GM19463 (cell line): ENCODE measurements at regions not wholly inside any gene's neighbourhood (a gene's known extent, or its start where the extent isn't known, plus 50 kb on each side); places are given as distances from the start of the nearest gene placed in this dataset.

Experiments
- ATAC-seq: cut with Tn5 transposase; IDR thresholded peaks from one replicate; pipeline ENCODE4 v1.9.1; 2021; ENCODE audit warnings: mild to moderate bottlenecking, moderate library complexity; ENCODE audit not compliant: unreplicated experiment

GRCh38 chr7:155178096-155178495 lies 108.0 kb downstream of the HTR5A start:
- no peak for ATAC-seq

DNA sequence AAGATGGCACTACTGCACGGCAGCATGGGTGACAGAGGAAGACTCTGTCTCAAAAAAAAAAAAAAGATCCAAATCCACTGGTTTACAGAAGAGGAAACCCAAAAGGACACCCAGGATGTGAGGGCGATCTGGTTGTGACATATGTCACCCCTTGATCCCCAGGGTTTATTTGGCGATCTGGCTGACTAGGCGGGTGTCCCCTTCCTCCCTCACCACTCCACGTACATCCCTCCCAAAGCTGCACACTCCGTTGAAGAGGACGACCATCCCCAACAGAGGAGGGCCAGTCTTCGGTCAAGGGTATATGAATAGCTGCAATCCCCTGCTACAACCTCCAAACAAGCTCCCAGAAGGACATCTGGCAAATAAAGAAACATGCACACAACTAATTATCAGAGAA lies 111.6 kb downstream of the HTR5A start:
- ATAC-seq: no peak

DNA sequence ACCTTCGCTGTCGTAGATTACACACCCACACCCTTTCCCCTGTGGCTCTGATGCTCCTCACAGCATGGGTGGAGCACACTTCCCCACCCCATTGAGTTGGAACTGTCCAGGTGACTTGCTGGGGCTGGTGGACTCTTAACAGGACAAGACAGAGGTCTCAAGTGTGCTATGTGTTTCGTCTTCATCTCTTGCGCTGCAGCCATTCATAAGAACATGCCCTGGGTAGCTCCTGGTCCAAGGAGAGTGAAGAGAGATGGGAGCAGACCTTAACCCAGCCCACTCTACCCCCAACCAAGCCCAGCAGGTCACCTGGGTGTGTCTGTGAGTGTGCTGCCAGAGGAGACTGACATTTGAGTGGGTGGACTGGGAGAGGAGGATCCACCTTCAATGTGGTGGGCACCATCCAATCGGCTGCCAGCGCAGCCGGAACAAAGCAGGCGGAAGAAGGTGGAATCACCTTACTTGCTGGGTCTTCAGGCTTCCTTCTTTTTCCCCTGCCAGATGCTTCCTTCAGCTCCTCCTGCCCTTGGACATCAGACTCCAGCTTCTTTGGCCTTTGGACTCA lies 112.4 kb downstream of the HTR5A start:
- ATAC-seq: no peak

- no peak for ATAC-seq
These were observed 113.5 kb downstream of the HTR5A start for GRCh38 chr7:155183655-155184054.

DNA sequence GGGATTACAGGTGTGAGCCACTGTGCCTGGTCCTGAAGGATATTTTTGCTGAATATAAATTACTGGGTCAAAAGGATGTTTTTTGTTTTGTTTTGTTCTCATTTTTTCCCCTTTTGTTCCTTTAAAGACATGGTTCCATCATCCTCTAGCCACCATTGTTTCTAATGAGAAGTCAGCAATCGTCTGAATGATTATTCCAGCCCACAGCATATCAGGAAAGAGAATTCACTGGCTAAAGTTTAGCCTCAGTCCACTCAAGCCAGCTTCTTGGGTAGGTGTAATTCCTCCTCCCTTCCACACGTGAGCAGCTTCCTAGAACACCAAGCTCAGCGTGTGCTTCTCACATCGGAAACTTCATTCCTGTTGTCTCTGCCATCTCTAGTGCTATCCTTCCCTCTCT lies 112.8 kb upstream of the INSIG1 start:
- ATAC-seq: no peak

- ATAC-seq: no peak
These were observed 110.5 kb upstream of the INSIG1 start for GRCh38 chr7:155187061-155187785.

DNA sequence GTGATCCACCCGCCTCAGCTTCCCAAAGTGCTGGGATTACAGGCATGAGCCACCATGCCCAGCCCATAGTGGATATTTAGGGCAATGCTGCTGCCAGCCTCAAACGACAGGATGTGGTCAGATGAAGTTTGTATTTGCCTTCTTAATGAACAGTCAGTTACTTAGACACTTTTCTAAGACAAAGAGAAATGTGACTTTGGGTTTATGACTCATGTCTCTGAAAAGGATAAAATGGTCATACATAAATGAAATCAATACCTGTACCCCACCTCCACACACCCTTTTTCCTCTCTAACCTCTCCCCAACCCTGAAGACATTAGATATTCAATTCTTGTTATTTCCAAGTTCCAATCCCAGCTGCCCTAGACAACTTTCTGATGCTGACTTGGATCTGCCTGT lies 109.3 kb upstream of the INSIG1 start:
- peak; percentile 43 for ATAC-seq

DNA sequence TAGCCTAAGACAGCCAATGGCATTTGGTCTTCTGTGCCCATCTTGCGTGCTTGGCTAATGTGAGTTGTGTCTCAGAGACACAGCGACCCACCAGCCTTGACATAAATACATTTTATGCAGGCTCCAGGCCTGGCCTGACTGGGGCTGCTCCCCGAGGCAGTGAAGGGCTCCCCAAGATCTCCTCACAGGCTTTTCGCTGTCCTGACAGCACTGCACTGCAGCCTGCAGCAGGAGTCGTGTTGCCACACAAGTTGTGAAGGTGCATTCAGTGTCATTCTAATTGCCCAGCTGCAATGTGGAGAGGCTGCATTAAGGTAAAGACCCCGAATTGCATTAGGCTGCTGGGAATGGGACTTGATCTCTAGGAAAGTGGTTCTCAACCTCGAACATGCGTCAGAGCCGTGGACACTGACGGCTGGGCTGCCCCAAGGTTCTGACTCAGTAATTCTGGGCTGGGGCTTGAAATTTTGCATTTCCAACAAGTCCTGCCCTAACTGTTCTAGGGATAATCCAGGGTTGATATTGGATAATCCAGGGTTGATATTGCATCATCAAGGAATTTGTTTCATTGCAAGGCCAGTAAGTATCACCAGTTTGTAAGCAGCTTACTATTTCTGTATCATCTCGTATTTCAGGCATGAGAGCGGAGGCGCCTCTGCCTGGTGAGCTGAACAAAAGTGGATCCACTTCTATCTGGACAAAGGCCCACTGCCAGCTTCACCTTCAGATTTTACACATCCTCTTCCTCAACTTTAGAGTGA lies 108.7 kb upstream of the INSIG1 start:
- ATAC-seq: no peak

GRCh38 chr7:155189590-155189989 lies 108.1 kb upstream of the INSIG1 start:
- ATAC-seq: no peak

- peak; percentile 49 for ATAC-seq
These were observed 107.0 kb upstream of the INSIG1 start for GRCh38 chr7:155190688-155191087.

- no peak for ATAC-seq
These were observed 106.5 kb upstream of the INSIG1 start for GRCh38 chr7:155191137-155191536.

DNA sequence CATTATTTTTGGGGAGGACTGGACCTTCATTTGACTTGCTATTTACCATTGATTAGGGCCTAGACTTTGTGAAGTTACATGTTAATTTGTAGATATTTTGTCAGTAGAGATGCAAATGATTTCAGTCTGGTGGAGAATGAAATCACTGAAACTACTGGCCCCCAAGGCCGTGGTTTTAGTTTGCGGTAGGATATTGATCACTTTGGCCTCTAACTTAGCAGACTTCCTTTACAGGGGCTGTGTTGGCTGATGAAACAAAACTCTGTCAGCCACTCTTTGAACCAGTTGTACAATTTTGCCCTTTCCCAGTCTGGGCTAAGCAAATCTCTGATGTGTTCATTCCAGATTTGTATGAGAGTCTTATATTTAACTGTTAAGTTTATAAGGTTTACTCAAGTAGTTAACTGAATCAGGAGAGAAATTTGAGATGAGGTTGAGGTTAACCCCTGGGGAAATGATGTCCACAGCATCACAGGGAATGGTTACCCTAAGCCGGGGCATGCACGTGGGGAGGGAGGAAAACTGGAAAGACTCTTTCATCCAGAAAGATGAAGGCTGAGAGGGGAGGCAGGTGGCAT lies 105.7 kb upstream of the INSIG1 start:
- peak; percentile 52 for ATAC-seq

DNA sequence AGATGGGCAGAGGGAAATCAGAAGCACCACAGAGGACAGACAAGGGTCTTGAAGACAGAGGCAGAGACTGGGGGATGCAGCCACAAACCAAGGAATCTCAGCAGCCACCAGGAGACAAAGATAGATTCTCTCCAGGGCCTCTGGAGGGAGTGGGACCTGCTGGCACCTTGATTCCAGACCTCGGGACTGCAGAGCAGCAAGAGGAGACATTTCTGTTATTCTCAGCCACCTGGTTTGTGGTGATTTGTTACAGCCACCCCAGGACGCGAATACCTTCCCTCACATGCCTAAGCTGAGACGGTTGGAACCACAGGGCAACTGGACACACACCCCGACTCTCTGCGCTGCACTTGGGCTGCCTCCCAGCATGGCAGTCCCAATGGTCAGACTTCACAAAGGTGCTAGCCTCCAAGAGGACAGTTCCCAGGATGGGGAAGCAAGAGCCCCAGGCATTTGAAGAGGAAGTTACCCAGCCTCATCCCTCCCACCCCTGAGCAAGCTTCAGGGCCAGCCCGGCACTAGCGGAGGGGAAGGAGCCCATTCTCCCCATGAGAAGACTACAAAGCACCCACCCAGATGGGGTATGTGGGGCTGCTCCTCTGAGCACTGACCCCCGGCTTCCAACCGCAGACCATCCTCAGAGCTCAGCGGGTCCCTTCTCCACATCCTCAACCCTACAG lies 104.6 kb upstream of the INSIG1 start:
- no peak for ATAC-seq

DNA sequence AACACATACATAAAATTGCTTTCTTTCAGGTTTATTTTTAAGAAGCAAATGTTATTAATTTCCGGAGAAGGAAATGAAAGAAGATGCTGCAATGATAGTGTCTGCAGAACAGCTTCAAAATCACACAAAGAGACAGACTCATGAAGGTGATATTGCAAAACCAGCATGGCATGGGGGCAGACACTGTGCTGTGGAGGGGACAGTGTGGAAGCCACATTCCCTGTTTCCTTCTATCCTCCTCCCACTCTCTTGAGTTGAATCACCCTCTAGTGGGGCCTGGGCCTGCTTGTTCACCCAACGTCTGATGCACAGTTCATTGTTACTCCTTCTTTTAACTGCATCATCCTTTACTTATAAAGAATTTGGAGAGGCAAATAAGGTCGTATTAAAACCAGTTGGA lies 104.0 kb upstream of the INSIG1 start:
- ATAC-seq: no peak

- no peak for ATAC-seq
These were observed 103.1 kb upstream of the INSIG1 start for GRCh38 chr7:155194382-155195140.

- no peak for ATAC-seq
These were observed 101.6 kb upstream of the INSIG1 start for GRCh38 chr7:155195939-155196523.

DNA sequence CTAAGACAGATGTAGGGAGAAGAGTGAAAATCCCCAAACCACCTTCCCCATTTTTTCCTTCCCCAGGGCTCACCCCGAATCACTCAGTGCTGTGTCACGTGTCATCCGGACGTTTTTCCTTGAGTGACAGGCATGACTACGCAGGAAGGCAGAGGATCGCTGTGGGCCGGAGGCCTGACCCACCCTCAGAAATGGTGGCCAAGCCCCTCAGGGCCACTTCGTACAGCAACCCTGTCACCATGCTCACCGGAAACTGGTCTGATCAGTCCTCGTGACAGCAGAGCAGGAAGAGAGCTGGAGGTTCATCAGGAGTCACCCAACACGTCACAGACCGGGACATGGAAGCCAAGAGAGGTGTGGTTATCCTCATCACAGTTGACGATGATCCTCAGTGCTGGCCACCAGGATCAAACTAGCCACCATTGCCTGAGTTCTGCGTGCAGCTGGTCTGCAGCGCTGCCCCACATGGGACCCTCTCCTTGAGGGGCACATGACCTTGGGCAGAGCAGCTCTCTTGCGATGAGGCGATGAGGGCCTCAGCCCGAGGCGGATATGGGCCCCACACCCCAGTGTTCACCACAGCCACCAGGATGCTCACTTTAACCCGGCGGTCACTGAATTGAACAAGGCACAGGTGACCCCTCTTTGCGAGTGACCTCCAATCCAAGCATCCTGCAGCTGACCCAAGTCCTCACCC lies 99.3 kb upstream of the INSIG1 start:
- ATAC-seq: peak; percentile 4

DNA sequence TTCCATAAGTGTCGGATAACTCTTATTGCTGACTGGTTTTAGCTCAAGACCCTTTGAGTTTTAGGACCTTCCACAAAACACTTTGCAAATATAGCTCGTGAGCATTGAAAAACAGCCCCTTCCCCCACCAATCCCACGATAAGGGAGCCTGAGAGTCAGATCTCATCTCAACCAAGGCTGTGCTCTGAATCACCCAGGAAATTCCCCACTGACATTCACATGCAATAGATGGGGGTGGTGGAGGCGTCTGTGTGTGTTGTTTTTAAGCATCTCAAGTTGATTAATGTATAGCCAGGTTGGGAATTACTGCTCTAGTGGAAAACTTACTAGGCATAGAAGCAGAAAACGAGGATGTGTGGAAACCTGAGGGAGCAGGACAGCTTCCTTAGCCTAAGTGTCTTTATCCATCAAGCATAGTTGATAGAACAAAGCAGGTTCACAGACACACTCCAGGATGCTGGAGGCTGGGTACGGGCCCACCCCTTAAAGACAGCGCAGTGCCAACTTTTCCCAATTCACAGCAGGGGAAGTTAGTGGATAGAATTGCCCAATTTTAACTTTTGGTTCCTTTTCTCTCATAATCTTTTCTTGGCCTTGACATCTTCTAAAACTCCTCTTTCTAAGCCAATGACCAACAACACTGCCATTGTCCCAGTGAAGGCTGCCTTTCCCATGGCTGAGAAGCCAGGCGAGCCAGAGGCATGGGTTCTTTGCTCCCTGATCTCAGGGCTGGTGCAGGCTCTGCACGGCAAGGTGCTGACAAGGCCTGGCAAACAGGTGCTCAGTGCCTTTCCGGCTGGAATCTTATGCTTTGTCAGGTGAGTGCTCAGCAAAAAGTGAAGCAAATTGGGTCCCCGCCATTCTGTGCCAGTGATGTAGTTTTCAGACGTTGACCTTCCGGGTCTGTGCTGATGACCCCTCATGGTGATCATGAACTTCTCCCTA lies 98.5 kb upstream of the INSIG1 start:
- ATAC-seq: peak; percentile 86
